Raji (cell line): ENCODE measurements at regions not wholly inside any gene's neighbourhood (a gene's known extent, or its start where the extent isn't known, plus 50 kb on each side); places are given as distances from the start of the nearest gene placed in this dataset.

ENCODE experiments used
- POLR2A ChIP-seq: IDR thresholded peaks from 2 replicates; pipeline ENCODE4 v1.6.1; 2011; ENCODE audit warnings: low read depth, low read length, control low read depth; ENCODE audit not compliant: insufficient read depth

GRCh38 chr6:15816661-15817060 is 153.8 kb upstream of the DTNBP1 start:
- TF ChIP-seq POLR2A = no peak

- no peak for TF ChIP-seq POLR2A
Measured at GRCh38 chr6:15811107-15811506, 148.3 kb upstream of the DTNBP1 start.

GRCh38 chr6:15810618-15811017 is 147.8 kb upstream of the DTNBP1 start:
- TF ChIP-seq POLR2A = no peak

GRCh38 chr6:15809367-15809766 is 146.5 kb upstream of the DTNBP1 start:
- TF ChIP-seq POLR2A = no peak

GRCh38 chr6:15804164-15805154 is 141.6 kb upstream of the DTNBP1 start:
- no peak for TF ChIP-seq POLR2A

GRCh38 chr6:15802466-15802865 is 139.6 kb upstream of the DTNBP1 start:
- no peak for TF ChIP-seq POLR2A

- TF ChIP-seq POLR2A = no peak
Measured at GRCh38 chr6:15801912-15802311, 139.1 kb upstream of the DTNBP1 start.

GRCh38 chr6:15800841-15801617 is 138.2 kb upstream of the DTNBP1 start:
- no peak for TF ChIP-seq POLR2A

GRCh38 chr6:15798533-15799255 is 135.9 kb upstream of the DTNBP1 start:
- no peak for TF ChIP-seq POLR2A

- no peak for TF ChIP-seq POLR2A
Measured at GRCh38 chr6:15796844-15797243, 134.0 kb upstream of the DTNBP1 start.

- no peak for TF ChIP-seq POLR2A
Measured at GRCh38 chr6:15796130-15796771, 133.4 kb upstream of the DTNBP1 start.

- no peak for TF ChIP-seq POLR2A
Measured at GRCh38 chr6:15793826-15794225, 131.0 kb upstream of the DTNBP1 start.

- TF ChIP-seq POLR2A = no peak
Measured at GRCh38 chr6:15793288-15793687, 130.5 kb upstream of the DTNBP1 start.

- no peak for TF ChIP-seq POLR2A
Measured at GRCh38 chr6:15792842-15793241, 130.0 kb upstream of the DTNBP1 start.

GRCh38 chr6:15791448-15792181 is 128.8 kb upstream of the DTNBP1 start:
- TF ChIP-seq POLR2A = no peak

GRCh38 chr6:15790116-15790515 is 127.3 kb upstream of the DTNBP1 start:
- TF ChIP-seq POLR2A = no peak
